HG02884 (cell line): ENCODE measurements at regions not wholly inside any gene's neighbourhood (a gene's known extent, or its start where the extent isn't known, plus 50 kb on each side); places are given as distances from the start of the nearest gene placed in this dataset.
"Not testable (repeated sequence)": the region's sequence is repeated elsewhere in the genome, so short reads cannot be mapped to it uniquely, and the experiment has no call there.

Experiments
- ATAC-seq: cut with Tn5 transposase; IDR thresholded peaks from one replicate; pipeline ENCODE4 v1.9.1; 2021; ENCODE audit warnings: mild to moderate bottlenecking, moderate library complexity; ENCODE audit not compliant: unreplicated experiment

DNA sequence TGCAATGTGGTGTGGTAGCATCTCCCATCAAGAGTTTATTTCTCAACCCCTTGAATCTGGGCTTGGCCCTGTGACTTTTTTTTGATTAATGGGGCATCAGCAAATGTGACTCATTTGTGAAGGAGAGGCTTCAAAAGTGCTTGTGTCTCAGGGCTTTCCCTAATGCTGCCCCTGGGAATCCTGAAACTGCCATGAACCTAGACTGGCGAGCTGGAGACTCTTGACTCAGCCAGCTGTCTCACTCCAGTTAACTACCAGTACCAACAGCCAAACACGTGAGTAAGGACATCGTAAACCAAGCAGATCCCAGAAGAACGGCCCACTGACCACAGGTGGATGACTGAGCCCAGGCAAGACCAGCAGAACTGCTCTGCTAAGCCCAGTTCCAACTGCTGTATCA, 72.8 kb upstream of the ADTRP start:
- ATAC-seq = no peak

DNA sequence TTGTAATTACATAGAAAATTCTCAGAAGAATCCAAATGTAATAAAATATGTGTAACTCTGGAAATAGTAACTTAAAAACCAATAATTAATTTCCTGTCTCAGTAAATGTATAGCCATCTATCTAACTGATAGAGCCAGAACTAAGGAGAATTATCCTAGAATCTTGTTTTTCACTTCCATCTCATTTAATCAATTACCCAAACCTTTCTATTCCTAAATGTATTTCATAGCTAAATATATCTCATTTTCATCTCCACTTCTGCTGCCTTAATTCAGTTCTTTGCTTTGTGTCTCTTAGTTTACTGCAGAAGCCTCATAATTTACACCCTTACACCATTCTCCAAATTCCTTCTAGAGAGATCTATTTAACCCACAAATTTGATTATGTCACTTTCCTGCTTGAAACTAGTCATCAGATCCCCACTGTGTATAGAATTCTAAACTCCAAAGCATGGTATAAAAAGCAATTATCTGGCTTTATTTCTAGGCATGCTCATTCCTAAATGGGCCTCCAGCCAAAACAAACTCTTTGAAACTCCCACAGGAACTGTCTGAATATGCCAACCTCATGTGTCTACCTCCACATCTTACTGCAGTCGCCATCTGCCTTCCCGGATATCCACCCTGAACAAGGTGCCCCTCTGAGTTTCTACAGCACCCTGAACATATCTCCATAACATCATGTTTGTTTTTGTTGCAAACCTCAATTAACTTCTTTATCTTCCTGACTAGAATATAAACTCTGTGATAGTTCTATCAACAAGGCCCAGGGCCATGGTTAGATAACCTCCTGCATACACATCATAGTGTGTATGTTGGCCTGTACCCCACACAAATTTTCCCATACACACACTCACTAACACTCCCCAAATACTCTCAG, 70.5 kb upstream of the ADTRP start:
- no peak for ATAC-seq

DNA sequence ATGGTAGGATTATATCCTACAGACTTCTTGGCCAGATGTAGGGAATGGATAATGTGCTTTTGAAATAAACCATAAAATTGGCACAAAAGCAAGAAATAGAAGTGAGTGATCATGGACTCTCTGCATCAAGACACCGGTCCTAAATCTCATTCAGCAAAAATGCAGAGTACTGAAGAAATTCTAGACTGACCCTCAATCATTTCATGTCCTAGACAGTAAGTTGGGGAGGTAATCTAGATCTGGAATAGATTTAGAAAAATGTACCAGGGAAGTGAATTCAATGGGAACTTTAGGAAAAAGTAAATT, 69.7 kb upstream of the ADTRP start:
- ATAC-seq = no peak

- ATAC-seq = no peak
Observed at GRCh38 chr6:11847515-11848345, 69.1 kb upstream of the ADTRP start.

DNA sequence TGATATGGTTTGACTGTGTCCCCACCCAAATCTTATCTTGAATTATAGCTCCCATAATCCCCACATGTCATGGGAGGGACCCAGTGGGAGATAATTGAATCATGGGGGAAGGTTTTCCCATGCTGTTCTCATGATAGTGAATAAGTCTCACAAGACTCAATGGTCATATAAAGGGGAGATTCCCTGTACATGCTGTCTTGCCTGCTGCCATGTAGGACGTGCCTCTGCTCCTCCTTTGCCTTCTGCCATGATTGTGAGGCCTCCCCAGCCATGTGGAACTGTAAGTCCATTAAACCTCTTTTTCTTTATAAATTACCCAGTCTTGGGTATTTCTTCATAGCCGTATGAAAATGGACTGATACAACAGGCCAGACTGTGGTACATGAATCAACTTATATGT, 68.5 kb upstream of the ADTRP start:
- ATAC-seq = not testable (repeated sequence)

DNA sequence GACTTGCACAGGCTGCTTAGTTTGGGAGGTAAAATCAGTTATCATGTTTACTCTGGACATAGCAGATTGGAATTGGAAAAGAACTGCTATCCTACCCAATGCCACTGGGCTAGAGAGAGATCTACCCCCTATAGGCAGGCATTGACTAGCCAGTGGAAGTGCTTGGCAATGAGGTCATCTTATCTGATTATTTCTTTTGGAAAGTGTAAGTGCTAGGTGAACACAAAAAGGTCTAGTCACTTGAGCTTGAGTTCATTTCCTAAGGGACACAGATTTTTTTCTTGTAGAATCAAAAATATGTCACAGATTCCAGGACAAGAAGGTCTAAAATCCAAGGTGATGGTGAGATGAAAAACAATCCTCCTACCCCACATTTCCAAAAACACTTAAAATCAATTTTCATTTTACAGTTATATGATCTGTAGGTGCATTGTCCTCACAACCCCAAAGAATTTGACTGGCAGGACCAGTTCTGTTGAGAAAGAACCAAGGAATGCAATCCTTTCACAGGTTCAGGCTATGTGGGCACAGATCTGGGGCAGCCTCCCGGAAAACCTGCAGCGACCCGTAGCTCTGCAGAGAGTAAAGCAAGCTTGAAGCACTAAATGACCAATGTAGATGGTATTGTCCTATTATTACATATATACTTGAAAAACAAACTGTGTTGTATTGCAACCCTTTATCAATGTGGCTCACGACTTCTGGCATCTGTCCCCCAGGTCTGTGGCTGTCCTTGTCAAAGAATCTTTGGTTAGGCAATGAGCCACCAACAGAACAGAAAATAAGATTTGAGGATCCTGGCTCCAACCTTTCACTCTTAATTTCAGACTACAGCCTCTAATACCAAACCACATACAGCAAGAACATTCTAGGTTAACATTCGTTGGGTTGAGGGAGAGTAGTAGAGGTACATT, 67.3 kb upstream of the ADTRP start:
- ATAC-seq = no peak

GRCh38 chr6:11842795-11843194, 64.2 kb upstream of the ADTRP start:
- not testable (repeated sequence) for ATAC-seq

- no peak for ATAC-seq
Observed at GRCh38 chr6:11835065-11835464, 56.5 kb upstream of the ADTRP start.

- ATAC-seq = peak; percentile 86
Observed at GRCh38 chr6:11833626-11834592, 55.3 kb upstream of the ADTRP start.

DNA sequence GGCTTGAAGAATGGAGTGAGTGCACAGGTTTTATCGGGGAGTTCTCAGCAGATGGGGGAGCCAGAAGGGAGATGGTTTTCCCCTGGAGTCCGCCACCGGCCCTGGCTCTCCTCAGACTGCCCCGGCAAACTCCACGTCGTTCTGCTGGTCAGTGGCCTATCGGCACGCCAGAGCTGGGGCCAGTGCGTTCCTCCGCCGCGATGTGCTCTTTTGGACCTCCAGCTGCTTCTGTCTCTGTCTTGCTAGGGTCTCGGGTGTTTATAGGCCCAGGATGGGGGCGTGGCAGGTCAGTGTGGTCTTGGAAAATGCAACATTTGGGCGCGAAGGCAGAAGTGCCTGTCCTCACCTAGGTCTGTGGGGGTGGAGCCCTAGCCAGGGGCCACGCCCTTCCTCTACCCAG, 53.0 kb upstream of the ADTRP start:
- no peak for ATAC-seq

DNA sequence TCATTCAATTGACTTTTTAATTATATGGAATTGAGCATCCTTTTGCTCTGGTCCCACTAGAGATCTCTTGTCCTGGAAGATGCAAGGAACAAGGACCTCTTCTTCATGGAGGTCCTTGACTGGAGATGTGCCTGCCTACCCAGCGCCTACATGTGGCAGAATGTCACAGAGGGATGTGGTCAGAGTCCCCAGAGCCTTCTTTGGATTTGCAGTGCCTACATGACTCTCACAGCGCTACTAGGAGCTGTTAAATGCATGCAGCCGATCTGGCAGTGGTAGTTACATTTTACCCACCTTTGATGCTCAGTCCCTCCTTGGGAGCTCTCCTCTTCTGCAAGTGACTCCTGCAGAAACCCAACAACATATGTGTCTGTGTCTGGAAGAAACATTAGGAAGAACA, 51.9 kb upstream of the ADTRP start:
- no peak for ATAC-seq

- no peak for ATAC-seq
Observed at GRCh38 chr6:11830105-11830504, 51.5 kb upstream of the ADTRP start.

DNA sequence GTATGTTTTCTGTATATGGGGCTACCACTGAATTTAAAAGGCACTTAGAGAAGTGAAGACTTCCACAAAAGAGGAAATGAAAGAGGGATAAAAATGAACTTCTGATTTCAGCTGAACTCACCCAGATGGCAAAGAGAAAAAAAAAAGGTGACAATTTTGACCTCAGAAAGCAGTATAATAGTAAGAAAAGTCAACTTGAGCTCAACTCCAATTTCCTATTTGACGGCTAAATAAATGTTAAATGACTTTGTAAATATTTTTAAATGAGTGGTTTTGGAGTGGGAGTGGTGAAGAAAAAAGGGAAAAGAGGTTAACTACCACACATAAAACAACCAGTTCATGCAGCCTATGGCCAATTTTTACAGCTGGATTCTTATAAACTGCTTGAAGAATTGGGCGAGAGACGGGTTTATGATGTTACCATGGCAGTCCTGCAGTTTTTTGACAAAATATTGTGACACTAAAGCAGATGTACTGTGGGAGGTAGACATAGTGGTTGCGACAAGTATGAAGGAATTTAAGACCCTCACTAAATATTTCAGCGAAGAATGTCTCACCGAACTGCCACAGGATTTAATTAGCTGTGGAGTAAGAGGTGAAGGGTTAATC, 49.8 kb upstream of the ADTRP start:
- ATAC-seq = no peak
